ENCODE measurements at regions not wholly inside any gene's neighbourhood (a gene's known extent, or its start where the extent isn't known, plus 50 kb on each side); places are given as distances from the start of the nearest gene placed in this dataset.

- TF ChIP-seq CTCF (conservative IDR thresholded peaks at IDR 0.05 in 1 of 2, IDR thresholded peaks at IDR 0.05 in 1 of 2; ENCODE audit: low read depth in 1 of 2, low read length in 2 of 2) (no peak), EZH2 (IDR thresholded peaks at IDR 0.05; ENCODE audit: low read length, missing control alignments) (no peak)
These were observed 550.8 kb downstream of the EFNB2 start for GRCh38 chr13:105984646-105985045.
